ENCODE measurements at regions not wholly inside any gene's neighbourhood (a gene's known extent, or its start where the extent isn't known, plus 50 kb on each side); places are given as distances from the start of the nearest gene placed in this dataset.

GRCh38 chr4:3715855-3716630, 50.1 kb upstream of the ADRA2C start:
- no peaks in the 10 kb centered on the region for H3K36me3 ChIP-seq (ENCODE audit: insufficient read depth, low read length)

GRCh38 chr4:3715061-3715854, 50.9 kb upstream of the ADRA2C start:
- no peak overlapping the region for H3K4me2 ChIP-seq (ENCODE audit: low read length)
- no peak overlapping the region for H3K4me3 ChIP-seq (ENCODE audit: low read length)

More at GRCh38 chr4:3715855-3716630, 50.1 kb upstream of the ADRA2C start:
- TF ChIP-seq RAD21 (conservative IDR thresholded peaks at IDR 0.05) (no peak), TAF1 (IDR thresholded peaks at IDR 0.05; ENCODE audit: low read depth) (no peak), CTCF (IDR thresholded peaks at IDR 0.05; ENCODE audit: poor library complexity, severe bottlenecking) (no peak), EZH2 (IDR thresholded peaks at IDR 0.05; ENCODE audit: borderline replicate concordance, insufficient read depth, low read length, poor library complexity, severe bottlenecking) (no peak), MXI1 (conservative IDR thresholded peaks at IDR 0.05; ENCODE audit: poor library complexity, severe bottlenecking) (no peak), POLR2AphosphoS5 (IDR thresholded peaks at IDR 0.05) (no peak)
- Histone ChIP-seq H3K27ac (ENCODE audit: low read length) (no peak overlapping the region), H3F3A (ENCODE audit: insufficient read depth, low read length, poor library complexity, severe bottlenecking) (no peaks in the 10 kb centered on the region), H3K4me3 (ENCODE audit: low read length) (no peak overlapping the region), H3K4me2 (ENCODE audit: low read length) (no peak overlapping the region), H2AFZ (ENCODE audit: low read depth, low read length) (no peak overlapping the region), H3K9ac (ENCODE audit: low read length) (no peak overlapping the region), H3K79me2 (replicated peaks; ENCODE audit: insufficient read depth, low read length) (no peaks in the 10 kb centered on the region), H4K20me1 (ENCODE audit: insufficient read depth) (no peaks in the 10 kb centered on the region), H3K9me2 (ENCODE audit: insufficient read depth, low read length) (no peaks in the 10 kb centered on the region), H3K9me3 (ENCODE audit: low read length) (no peaks in the 10 kb centered on the region), H3K27me3 (ENCODE audit: insufficient read depth, low read depth, low read length) (no peaks in the 10 kb centered on the region)

More at GRCh38 chr4:3715061-3715854, 50.9 kb upstream of the ADRA2C start:
- no peak overlapping the region for H2AFZ ChIP-seq (ENCODE audit: low read depth, low read length)
- H3K79me2 ChIP-seq (replicated peaks; ENCODE audit: insufficient read depth, low read length), result no peaks in the 10 kb centered on the region
- no peaks in the 10 kb centered on the region for H3K9me2 ChIP-seq (ENCODE audit: insufficient read depth, low read length)
- no peaks in the 10 kb centered on the region for H3K36me3 ChIP-seq (ENCODE audit: insufficient read depth, low read length)
- no peaks in the 10 kb centered on the region for H3K9me3 ChIP-seq (ENCODE audit: low read length)
- H3F3A ChIP-seq (ENCODE audit: insufficient read depth, low read length, poor library complexity, severe bottlenecking), result no peaks in the 10 kb centered on the region
- no peaks in the 10 kb centered on the region for H3K27me3 ChIP-seq (ENCODE audit: insufficient read depth, low read depth, low read length)
- H4K20me1 ChIP-seq (ENCODE audit: insufficient read depth), result no peaks in the 10 kb centered on the region
- H3K27ac ChIP-seq (ENCODE audit: low read length), result no peak overlapping the region
- TF ChIP-seq CTCF (IDR thresholded peaks at IDR 0.05; ENCODE audit: poor library complexity, severe bottlenecking) (no peak), RAD21 (conservative IDR thresholded peaks at IDR 0.05) (no peak), TAF1 (IDR thresholded peaks at IDR 0.05; ENCODE audit: low read depth) (no peak), MXI1 (conservative IDR thresholded peaks at IDR 0.05; ENCODE audit: poor library complexity, severe bottlenecking) (no peak), EP300 (conservative IDR thresholded peaks at IDR 0.05; ENCODE audit: poor library complexity, severe bottlenecking) (no peak), EZH2 (IDR thresholded peaks at IDR 0.05; ENCODE audit: borderline replicate concordance, insufficient read depth, low read length, poor library complexity, severe bottlenecking) (no peak), POLR2AphosphoS5 (IDR thresholded peaks at IDR 0.05) (no peak)
- no peak overlapping the region for H3K9ac ChIP-seq (ENCODE audit: low read length)

Measured in neural cell (in vitro differentiated cells).